MM.1S (cell line): ENCODE measurements at regions not wholly inside any gene's neighbourhood (a gene's known extent, or its start where the extent isn't known, plus 50 kb on each side); places are given as distances from the start of the nearest gene placed in this dataset.

ENCODE experiments used
- DNase-seq: peaks from one replicate; pipeline ENCODE4 v3.0.0-alpha.2; 2015
- H2AFZ ChIP-seq: fragments of 300-600 bp; sonication (generic); 2 replicates; pipeline ENCODE4 v1.6.0; 2016; ENCODE audit warnings: antibody characterized with exemption, low read length
- H3F3A ChIP-seq: fragments of 300-600 bp; sonication (generic); 2 replicates; pipeline ENCODE4 v1.6.1; 2016; ENCODE audit warnings: mild to moderate bottlenecking, antibody characterized with exemption, low read length, moderate library complexity, mixed read lengths; ENCODE audit not compliant: insufficient read depth
- H3K27ac ChIP-seq: fragments of 300-600 bp; sonication (generic); 2 replicates; pipeline ENCODE4 v1.5.1; 2016; ENCODE audit warnings: mild to moderate bottlenecking, low read length
- H3K27me3 ChIP-seq: fragments of 300-600 bp; sonication (generic); replicated peaks from 2 replicates; pipeline ENCODE4 v1.6.0; 2016; ENCODE audit warnings: low read length; ENCODE audit not compliant: insufficient read depth
- H3K36me3 ChIP-seq: fragments of 300-600 bp; sonication (generic); replicated peaks from 2 replicates; pipeline ENCODE4 v1.6.1; 2016; ENCODE audit warnings: mild to moderate bottlenecking, low read length, mixed read lengths; ENCODE audit not compliant: insufficient read depth
- H3K4me1 ChIP-seq: fragments of 300-600 bp; sonication (generic); 2 replicates; pipeline ENCODE4 v1.6.1; 2016; ENCODE audit warnings: low read length, mixed read lengths
- H3K4me2 ChIP-seq: fragments of 300-600 bp; sonication (generic); 2 replicates; pipeline ENCODE4 v1.6.0; 2016; ENCODE audit warnings: low read depth, low read length
- H3K4me3 ChIP-seq: fragments of 300-600 bp; sonication (generic); 2 replicates; pipeline ENCODE4 v1.5.1; 2016; ENCODE audit warnings: low read length, mixed read lengths
- H3K79me2 ChIP-seq: fragments of 300-600 bp; sonication (generic); 2 replicates; pipeline ENCODE4 v1.6.1; 2016; ENCODE audit warnings: mixed run types, low read length, mixed read lengths
- H3K9ac ChIP-seq: fragments of 300-600 bp; sonication (generic); 2 replicates; pipeline ENCODE4 v1.6.1; 2016; ENCODE audit warnings: low read length, mixed read lengths
- H3K9me2 ChIP-seq: fragments of 300-600 bp; sonication (generic); replicated peaks from 2 replicates; pipeline ENCODE4 v1.6.1; 2016; ENCODE audit warnings: mild to moderate bottlenecking, low read length, mixed read lengths; ENCODE audit not compliant: insufficient read depth
- H3K9me3 ChIP-seq: fragments of 300-600 bp; sonication (generic); replicated peaks from 2 replicates; pipeline ENCODE4 v1.6.1; 2016; ENCODE audit warnings: mild to moderate bottlenecking, low read length, mixed read lengths; ENCODE audit not compliant: insufficient read depth
- H4K20me1 ChIP-seq: fragments of 300-600 bp; sonication (generic); 2 replicates; pipeline ENCODE4 v1.6.1; 2016; ENCODE audit warnings: mild to moderate bottlenecking, low read length, moderate library complexity, mixed read lengths; ENCODE audit not compliant: insufficient read depth
- EZH2 ChIP-seq: fragments of 300-600 bp; sonication (generic); optimal IDR thresholded peaks from 2 replicates; pipeline ENCODE3; 2017; ENCODE audit warnings: low read depth, mild to moderate bottlenecking, antibody characterized with exemption, low read length, mixed read lengths
- EZH2phosphoT487 ChIP-seq: fragments of 300-600 bp; sonication (generic); IDR thresholded peaks from 2 replicates; pipeline ENCODE4 v1.6.1; 2018; ENCODE audit warnings: antibody characterized with exemption, low read length
- TF ChIP-seq, protein P1 (sequence below): fragments of 300-600 bp; sonication (generic); IDR thresholded peaks from 2 replicates; pipeline ENCODE4 v1.5.1; 2016; ENCODE audit warnings: antibody characterized with exemption, low read length, mixed read lengths

DNA sequence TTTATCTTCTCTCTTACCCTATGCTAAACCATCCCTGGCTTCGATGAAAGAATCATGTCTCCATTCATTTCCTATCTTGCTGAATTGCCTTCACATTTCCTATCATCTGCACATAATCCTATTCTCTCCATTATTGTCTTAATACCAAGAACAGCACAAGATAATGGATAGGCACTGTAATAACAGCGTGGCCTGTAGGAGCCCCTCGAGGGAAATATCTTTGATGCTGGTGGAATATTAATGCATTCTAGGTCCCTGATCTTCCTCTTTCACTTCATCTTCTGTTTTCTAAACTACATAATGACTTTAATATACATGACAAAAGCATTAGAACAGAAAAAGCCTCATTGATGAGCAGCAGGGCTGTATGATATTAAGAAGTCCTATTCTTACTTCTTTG lies 720.6 kb downstream of the RWDD3 start:
- no peak overlapping the region for H3K27ac ChIP-seq
- TF ChIP-seq EZH2phosphoT487 = no peak
- no peak overlapping the region for H3K4me3 ChIP-seq

DNA sequence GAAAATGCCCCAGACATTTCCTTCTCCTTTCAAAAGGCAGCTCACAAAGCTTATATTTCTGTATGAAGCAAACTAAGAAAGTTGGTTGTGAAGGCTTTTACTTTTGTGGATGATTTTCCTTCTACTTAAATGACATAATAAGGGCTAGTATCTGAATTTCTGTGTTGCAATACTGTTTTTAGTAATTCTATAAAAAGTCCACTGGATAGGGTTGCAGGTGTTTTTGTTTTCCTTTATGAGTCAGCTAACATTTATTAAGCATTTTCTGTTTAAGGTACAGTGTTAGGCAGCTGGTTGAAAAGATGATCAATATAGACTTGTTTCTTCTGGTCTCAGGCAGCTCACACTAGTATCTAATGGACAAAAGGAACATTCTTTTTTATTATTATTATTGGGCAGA lies 722.2 kb downstream of the RWDD3 start:
- Histone ChIP-seq H3K4me2 (no peak overlapping the region), H3K36me3 (no peaks in the 10 kb centered on the region), H3K9me2 (no peaks in the 10 kb centered on the region), H3K79me2 (no peaks in the 10 kb centered on the region), H3K9me3 (no peaks in the 10 kb centered on the region), H3K4me3 (no peak overlapping the region), H3K4me1 (no peaks in the 10 kb centered on the region), H3K9ac (no peak overlapping the region), H2AFZ (no peak overlapping the region), H4K20me1 (no peaks in the 10 kb centered on the region), H3F3A (no peaks in the 10 kb centered on the region), H3K27ac (no peak overlapping the region), H3K27me3 (no peaks in the 10 kb centered on the region)
- no peak for DNase-seq
- no peak for TF ChIP-seq EZH2phosphoT487
- TF ChIP-seq EZH2 = no peak
- TF ChIP-seq, protein P1, sequence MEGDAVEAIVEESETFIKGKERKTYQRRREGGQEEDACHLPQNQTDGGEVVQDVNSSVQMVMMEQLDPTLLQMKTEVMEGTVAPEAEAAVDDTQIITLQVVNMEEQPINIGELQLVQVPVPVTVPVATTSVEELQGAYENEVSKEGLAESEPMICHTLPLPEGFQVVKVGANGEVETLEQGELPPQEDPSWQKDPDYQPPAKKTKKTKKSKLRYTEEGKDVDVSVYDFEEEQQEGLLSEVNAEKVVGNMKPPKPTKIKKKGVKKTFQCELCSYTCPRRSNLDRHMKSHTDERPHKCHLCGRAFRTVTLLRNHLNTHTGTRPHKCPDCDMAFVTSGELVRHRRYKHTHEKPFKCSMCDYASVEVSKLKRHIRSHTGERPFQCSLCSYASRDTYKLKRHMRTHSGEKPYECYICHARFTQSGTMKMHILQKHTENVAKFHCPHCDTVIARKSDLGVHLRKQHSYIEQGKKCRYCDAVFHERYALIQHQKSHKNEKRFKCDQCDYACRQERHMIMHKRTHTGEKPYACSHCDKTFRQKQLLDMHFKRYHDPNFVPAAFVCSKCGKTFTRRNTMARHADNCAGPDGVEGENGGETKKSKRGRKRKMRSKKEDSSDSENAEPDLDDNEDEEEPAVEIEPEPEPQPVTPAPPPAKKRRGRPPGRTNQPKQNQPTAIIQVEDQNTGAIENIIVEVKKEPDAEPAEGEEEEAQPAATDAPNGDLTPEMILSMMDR = no peak

More for the DNA sequence above, 720.6 kb downstream of the RWDD3 start:
- Histone ChIP-seq H3K9me3 (no peaks in the 10 kb centered on the region), H3K9ac (no peak overlapping the region), H4K20me1 (no peaks in the 10 kb centered on the region), H3K79me2 (no peaks in the 10 kb centered on the region), H3K9me2 (no peaks in the 10 kb centered on the region), H3K27me3 (no peaks in the 10 kb centered on the region), H3K4me2 (no peak overlapping the region), H3K36me3 (no peaks in the 10 kb centered on the region), H2AFZ (no peak overlapping the region), H3F3A (no peaks in the 10 kb centered on the region), H3K4me1 (no peaks in the 10 kb centered on the region)
- no peak for DNase-seq

DNA sequence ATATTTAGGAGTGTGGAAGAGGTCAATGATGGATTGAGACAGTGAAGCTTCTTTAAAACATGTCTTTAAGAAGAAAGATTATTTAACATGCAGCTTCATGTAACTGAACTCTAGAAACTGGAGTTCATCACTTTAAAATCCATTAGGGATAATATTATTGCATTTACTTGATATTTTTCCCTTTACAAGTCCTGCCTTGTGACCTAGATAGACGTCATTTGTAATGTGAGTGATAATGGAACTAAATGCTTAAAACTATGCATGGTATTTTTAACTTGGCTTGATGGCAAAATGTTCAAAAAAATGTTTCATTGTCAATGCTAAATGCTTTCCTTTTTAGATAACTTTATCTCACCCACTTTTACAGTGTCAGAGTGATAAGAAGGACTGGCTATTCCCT lies 723.7 kb downstream of the RWDD3 start:
- no peak overlapping the region for H3K4me3 ChIP-seq
- no peaks in the 10 kb centered on the region for H4K20me1 ChIP-seq
- no peaks in the 10 kb centered on the region for H3K27me3 ChIP-seq
- TF ChIP-seq EZH2phosphoT487 (no peak), EZH2 (no peak)
- TF ChIP-seq, protein P1 = no peak
- H3K4me2 ChIP-seq = no peak overlapping the region
- H2AFZ ChIP-seq = no peak overlapping the region
- no peaks in the 10 kb centered on the region for H3F3A ChIP-seq
- no peaks in the 10 kb centered on the region for H3K9me2 ChIP-seq
- no peak overlapping the region for H3K9ac ChIP-seq
- DNase-seq = no peak
- no peaks in the 10 kb centered on the region for H3K36me3 ChIP-seq
- H3K27ac ChIP-seq = no peak overlapping the region
- H3K4me1 ChIP-seq = no peaks in the 10 kb centered on the region
- no peaks in the 10 kb centered on the region for H3K79me2 ChIP-seq
- H3K9me3 ChIP-seq = no peaks in the 10 kb centered on the region

DNA sequence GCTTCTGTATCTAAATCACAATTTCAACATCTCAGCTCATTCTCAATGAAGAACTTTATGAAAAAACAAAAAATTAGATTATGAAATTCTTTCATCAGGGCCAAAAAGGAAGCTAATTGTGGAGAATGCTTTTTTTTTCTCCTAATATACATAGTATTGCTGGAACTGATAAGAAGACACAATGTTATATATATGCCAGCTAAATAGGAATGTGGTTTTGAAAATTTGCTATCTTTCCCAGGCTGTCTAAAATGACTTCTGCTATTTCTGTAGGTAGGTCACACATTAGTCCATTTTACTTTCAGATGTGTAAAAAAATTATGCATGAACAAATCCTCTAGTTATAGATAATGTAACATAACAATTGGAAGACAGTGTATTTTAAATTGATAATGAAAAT lies 732.9 kb downstream of the RWDD3 start:
- Histone ChIP-seq H3K27ac (no peak overlapping the region), H3K9me2 (no peaks in the 10 kb centered on the region), H3K36me3 (no peaks in the 10 kb centered on the region), H2AFZ (no peak overlapping the region), H3K27me3 (no peaks in the 10 kb centered on the region), H3F3A (no peaks in the 10 kb centered on the region), H3K4me2 (no peak overlapping the region), H3K9ac (no peak overlapping the region), H3K9me3 (no peaks in the 10 kb centered on the region), H3K4me1 (no peaks in the 10 kb centered on the region), H3K79me2 (no peaks in the 10 kb centered on the region), H3K4me3 (no peak overlapping the region), H4K20me1 (no peaks in the 10 kb centered on the region)
- no peak for DNase-seq
- no peak for TF ChIP-seq EZH2phosphoT487
- TF ChIP-seq, protein P1 = no peak
- no peak for TF ChIP-seq EZH2
